ENCODE measurements at regions not wholly inside any gene's neighbourhood (a gene's known extent, or its start where the extent isn't known, plus 50 kb on each side); places are given as distances from the start of the nearest gene placed in this dataset.
"Not testable (repeated sequence)": the region's sequence is repeated elsewhere in the genome, so short reads cannot be mapped to it uniquely, and the experiment has no call there.

GRCh38 chr1:47691293-47691692 is 253.4 kb downstream of the FOXD2 start:
- H4K91ac ChIP-seq (replicated peaks; ENCODE audit: insufficient read length, low read length); FAIRE-seq; H2BK120ac ChIP-seq (replicated peaks; ENCODE audit: low read depth, low read length); H2AK5ac ChIP-seq (ENCODE audit: low read depth, low read length); H2BK5ac ChIP-seq (ENCODE audit: low read depth, low read length); H2BK12ac ChIP-seq (ENCODE audit: low read depth, low read length); H2BK20ac ChIP-seq (ENCODE audit: low read length); H3K4ac ChIP-seq (replicated peaks; ENCODE audit: insufficient read length, low read depth, low read length); H3K79me1 ChIP-seq (ENCODE audit: low read depth, low read length); H3K56ac ChIP-seq (replicated peaks; ENCODE audit: insufficient read length, low read depth, low read length); H3K9ac ChIP-seq (replicated peaks in 1 of 4; ENCODE audit: extremely low read depth in 1 of 4, low read depth in 3 of 4, low read length in 3 of 4); POLR2A ChIA-PET (ENCODE audit: partially characterized antibody); H3K79me2 ChIP-seq (ENCODE audit: control insufficient read depth in 1 of 2, insufficient read depth in 2 of 2, low read length in 2 of 2); H3K27me3 ChIP-seq (replicated peaks in 1 of 4; ENCODE audit: control insufficient read depth in 3 of 4, extremely low read depth in 1 of 4, insufficient read depth in 3 of 4, low read length in 3 of 4); H3K4me2 ChIP-seq (ENCODE audit: insufficient read depth in 1 of 2, low read depth in 2 of 2, low read length in 2 of 2); H3K27ac ChIP-seq (ENCODE audit: low read depth, low read length); H4K20me1 ChIP-seq (replicated peaks in 1 of 2; ENCODE audit: control insufficient read depth in 1 of 2, insufficient read depth in 2 of 2, low read length in 2 of 2); H3K23ac ChIP-seq (ENCODE audit: insufficient read length); H3K9me3 ChIP-seq (ENCODE audit: insufficient read depth in 2 of 2, low read depth in 1 of 2, low read length in 1 of 2); H4K8ac ChIP-seq (ENCODE audit: extremely low read depth, insufficient read depth, low read length); H3K36me3 ChIP-seq (ENCODE audit: control insufficient read depth in 2 of 4, insufficient read depth in 4 of 4, low read length in 3 of 4); DNase-seq (ENCODE audit: low read depth in 1 of 2, low spot score in 2 of 2); H2BK15ac ChIP-seq (ENCODE audit: low read length); H3K23me2 ChIP-seq (ENCODE audit: low read depth, low read length); H3K18ac ChIP-seq (ENCODE audit: extremely low read depth, low read length); H3K4me3 ChIP-seq (ENCODE audit: extremely low read depth in 1 of 4, insufficient read depth in 2 of 4, low read depth in 3 of 4, low read length in 4 of 4); H2AFZ ChIP-seq (ENCODE audit: low read length); H3K14ac ChIP-seq (ENCODE audit: insufficient read length); H4K5ac ChIP-seq (ENCODE audit: insufficient read length, low read depth, low read length): not testable (repeated sequence)
- 86% methylated on average over 4 of the region's 4 CpGs; no CpG with 5 or more reads in 1 of the 2 experiments for WGBS, 2 experiments (ENCODE audit: extremely low coverage in 1 of 2, insufficient coverage in 1 of 2, insufficient read length in 1 of 2, insufficient replicate concordance in 2 of 2, low coverage in 1 of 2, low lambda C conversion rate in 2 of 2, missing lambda C conversion rate in 1 of 2)
- CTCF ChIA-PET (ENCODE audit: partially characterized antibody): interaction anchor here (0.7 to 2.2 kb wide), 3 partner anchors 19 to 254 kb away, joined by 3 to 8 read pairs (median 4); no protein-coding TSS in a partner anchor
- H3K4me1 ChIP-seq (replicated peaks in 1 of 4; ENCODE audit: control insufficient read depth in 3 of 4, insufficient read depth in 4 of 4, low read length in 3 of 4): peaks cover 9 to 19% (median 14%) of the 10 kb centered on the region in 4 experiments

Data from H1 (cell line).